ENCODE measurements at regions not wholly inside any gene's neighbourhood (a gene's known extent, or its start where the extent isn't known, plus 50 kb on each side); places are given as distances from the start of the nearest gene placed in this dataset.
A peak's percentile ranks its signal among the peaks of the same experiment; 100 is the strongest.

DNA sequence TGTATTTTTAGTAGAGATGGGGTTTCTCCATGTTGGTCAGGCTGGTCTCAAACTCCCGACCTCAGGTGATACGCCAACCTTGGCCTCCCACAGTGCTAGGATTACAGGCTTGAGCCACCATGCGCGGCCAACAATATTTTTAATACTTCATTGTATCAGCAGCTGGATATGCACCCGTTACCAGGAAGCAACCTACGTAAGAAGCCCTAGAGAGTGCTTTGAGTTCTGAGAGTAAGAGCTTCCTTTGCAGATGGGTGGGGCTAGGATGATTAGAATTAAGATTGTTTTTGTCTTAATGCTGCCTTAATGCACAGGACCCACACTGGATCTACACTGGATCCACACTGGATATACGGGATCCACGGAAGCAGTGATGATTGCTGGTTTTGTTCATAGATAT is 123.9 kb upstream of the ABCA1 start:
- Mint-ChIP-seq H3K27me3 (ENCODE audit: low read depth in 3 of 3) (peaks cover 0 to 7% (median 0%) of the 10 kb centered on the region in 3 donors), H3K36me3 (peaks cover 2 to 4% of the 10 kb centered on the region in 2 donors), H3K27ac (peak overlapping the region; percentile 93 to 99 (median 97)), H3K9me3 (no peaks in the 10 kb centered on the region), H3K4me3 (no peak overlapping the region), H3K4me1 (peaks cover 37% of the 10 kb centered on the region)
- Histone ChIP-seq H3K79me2 (ENCODE audit: insufficient read depth, low read length) (no peaks in the 10 kb centered on the region), H2AFZ (ENCODE audit: insufficient read depth, low read depth, low read length, poor library complexity, severe bottlenecking) (no peak overlapping the region), H3K9me3 (replicated peaks in 1 of 2; ENCODE audit: control insufficient read depth in 1 of 2, insufficient read depth in 1 of 2, low read length in 2 of 2) (no peaks in the 10 kb centered on the region), H3K9ac (ENCODE audit: insufficient read depth, low read length, poor library complexity, severe bottlenecking) (peak overlapping the region; percentile 78), H3K27me3 (ENCODE audit: control insufficient read depth in 2 of 2, insufficient read depth in 2 of 2, low read length in 2 of 2) (no peaks in the 10 kb centered on the region), H3K27ac (ENCODE audit: low read depth in 1 of 2, low read length in 2 of 2) (peak overlapping the region; percentile 90 to 99), H3K4me2 (replicated peaks; ENCODE audit: extremely low read depth, low read length, poor library complexity, severe bottlenecking) (peak overlapping the region; percentile 2), H3K36me3 (replicated peaks in 1 of 2; ENCODE audit: control insufficient read depth in 1 of 2, insufficient read depth in 2 of 2, low read length in 2 of 2) (no peaks in the 10 kb centered on the region), H3K4me1 (ENCODE audit: control insufficient read depth in 1 of 2, insufficient read depth in 2 of 2, low read length in 2 of 2) (peaks cover 34% of the 10 kb centered on the region in 2 donors), H3K4me3 (replicated peaks in 1 of 3; ENCODE audit: low read depth in 2 of 3, low read length in 3 of 3) (no peak overlapping the region), H4K20me1 (ENCODE audit: insufficient read depth, low read length) (no peaks in the 10 kb centered on the region)
- DNase-seq = peak; percentile 55 to 69 (median 57)
- intact Hi-C loops (cut with micrococcal nuclease) = loop anchor here (5.0 to 10.0 kb wide), 6 partner anchors 45 to 267 kb away; partner anchors contain the start of gene ABCA1 (in 1 of the 2)
- WGBS (ENCODE audit: insufficient coverage) = 67% methylated on average over 4 of the region's 8 CpGs
- TF ChIP-seq, protein P1, sequence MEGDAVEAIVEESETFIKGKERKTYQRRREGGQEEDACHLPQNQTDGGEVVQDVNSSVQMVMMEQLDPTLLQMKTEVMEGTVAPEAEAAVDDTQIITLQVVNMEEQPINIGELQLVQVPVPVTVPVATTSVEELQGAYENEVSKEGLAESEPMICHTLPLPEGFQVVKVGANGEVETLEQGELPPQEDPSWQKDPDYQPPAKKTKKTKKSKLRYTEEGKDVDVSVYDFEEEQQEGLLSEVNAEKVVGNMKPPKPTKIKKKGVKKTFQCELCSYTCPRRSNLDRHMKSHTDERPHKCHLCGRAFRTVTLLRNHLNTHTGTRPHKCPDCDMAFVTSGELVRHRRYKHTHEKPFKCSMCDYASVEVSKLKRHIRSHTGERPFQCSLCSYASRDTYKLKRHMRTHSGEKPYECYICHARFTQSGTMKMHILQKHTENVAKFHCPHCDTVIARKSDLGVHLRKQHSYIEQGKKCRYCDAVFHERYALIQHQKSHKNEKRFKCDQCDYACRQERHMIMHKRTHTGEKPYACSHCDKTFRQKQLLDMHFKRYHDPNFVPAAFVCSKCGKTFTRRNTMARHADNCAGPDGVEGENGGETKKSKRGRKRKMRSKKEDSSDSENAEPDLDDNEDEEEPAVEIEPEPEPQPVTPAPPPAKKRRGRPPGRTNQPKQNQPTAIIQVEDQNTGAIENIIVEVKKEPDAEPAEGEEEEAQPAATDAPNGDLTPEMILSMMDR (IDR thresholded peaks at IDR 0.05) = no peak

- H3K4me3 ChIP-seq (replicated peaks in 1 of 3; ENCODE audit: low read depth in 2 of 3, low read length in 3 of 3) = no peak overlapping the region
- no peak overlapping the region for H2AFZ ChIP-seq (ENCODE audit: insufficient read depth, low read depth, low read length, poor library complexity, severe bottlenecking)
- Mint-ChIP-seq H3K27ac (peak overlapping the region; percentile 93 to 99 (median 97)), H3K4me3 (peak overlapping the region in 1 of 2 donors; percentile 57), H3K27me3 (ENCODE audit: low read depth in 3 of 3) (peaks cover 0 to 7% (median 0%) of the 10 kb centered on the region in 3 donors), H3K9me3 (no peaks in the 10 kb centered on the region), H3K36me3 (peaks cover 2 to 4% of the 10 kb centered on the region in 2 donors), H3K4me1 (peaks cover 37% of the 10 kb centered on the region)
- H3K9me3 ChIP-seq (replicated peaks in 1 of 2; ENCODE audit: control insufficient read depth in 1 of 2, insufficient read depth in 1 of 2, low read length in 2 of 2) = no peaks in the 10 kb centered on the region
- H3K9ac ChIP-seq (ENCODE audit: insufficient read depth, low read length, poor library complexity, severe bottlenecking) = peak overlapping the region; percentile 78
- peaks cover 34% of the 10 kb centered on the region in 2 donors for H3K4me1 ChIP-seq (ENCODE audit: control insufficient read depth in 1 of 2, insufficient read depth in 2 of 2, low read length in 2 of 2)
- H3K36me3 ChIP-seq (replicated peaks in 1 of 2; ENCODE audit: control insufficient read depth in 1 of 2, insufficient read depth in 2 of 2, low read length in 2 of 2) = no peaks in the 10 kb centered on the region
- no peaks in the 10 kb centered on the region for H4K20me1 ChIP-seq (ENCODE audit: insufficient read depth, low read length)
- peak; percentile 90 to 96 (median 92) for DNase-seq
- no peaks in the 10 kb centered on the region for H3K79me2 ChIP-seq (ENCODE audit: insufficient read depth, low read length)
- intact Hi-C loops (cut with micrococcal nuclease) = loop anchor here (5.0 to 10.0 kb wide), 6 partner anchors 45 to 268 kb away; partner anchors contain the start of gene ABCA1 (in 1 of the 2)
- 50% methylated on average over 2 of the region's 8 CpGs for WGBS (ENCODE audit: insufficient coverage)
- H3K27me3 ChIP-seq (ENCODE audit: control insufficient read depth in 2 of 2, insufficient read depth in 2 of 2, low read length in 2 of 2) = no peaks in the 10 kb centered on the region
- TF ChIP-seq, protein P1 (IDR thresholded peaks at IDR 0.05) = no peak
- H3K27ac ChIP-seq (ENCODE audit: low read depth in 1 of 2, low read length in 2 of 2) = peak overlapping the region; percentile 90 to 99
- peak overlapping the region; percentile 2 for H3K4me2 ChIP-seq (replicated peaks; ENCODE audit: extremely low read depth, low read length, poor library complexity, severe bottlenecking)
Measured at GRCh38 chr9:105052346-105052745, 124.4 kb upstream of the ABCA1 start.

Data from CD14-positive monocyte (primary cell).